ENCODE measurements at regions not wholly inside any gene's neighbourhood (a gene's known extent, or its start where the extent isn't known, plus 50 kb on each side); places are given as distances from the start of the nearest gene placed in this dataset.

- H3K4me3 ChIP-seq: no peak overlapping the region
- H3K4me1 ChIP-seq (ENCODE audit: control insufficient read depth in 5 of 5, insufficient read depth in 5 of 5, low read length in 5 of 5): peaks cover 0 to 8% (median 0%) of the 10 kb centered on the region in 5 donors
- no peak overlapping the region for H3K27ac ChIP-seq (ENCODE audit: low read depth in 1 of 2, low read length in 1 of 2)
- no peaks in the 10 kb centered on the region for H3K27me3 ChIP-seq (ENCODE audit: control insufficient read depth in 3 of 3, insufficient read depth in 3 of 3, low read length in 2 of 3)
- H3K36me3 ChIP-seq (ENCODE audit: control insufficient read depth in 4 of 4, insufficient read depth in 4 of 4, low read length in 4 of 4): no peaks in the 10 kb centered on the region
- no peak for TF ChIP-seq CTCF (IDR thresholded peaks at IDR 0.05; ENCODE audit: control extremely low read depth, extremely low read depth)
- no peak overlapping the region for H3K9ac ChIP-seq (ENCODE audit: insufficient read depth in 1 of 2, low read length in 2 of 2)
- ATAC-seq (ENCODE audit: insufficient read depth, low FRiP score) (no peak), DNase-seq (no peak)
- WGBS, 2 donors: 79 to 85% methylated on average over 1 of the region's 1 CpG
- H3K9me3 ChIP-seq (ENCODE audit: control insufficient read depth in 4 of 4, insufficient read depth in 3 of 4, low read length in 3 of 4): no peaks in the 10 kb centered on the region
Observed at GRCh38 chr16:51453251-51453650, 302.2 kb upstream of the SALL1 start.

GRCh38 chr16:51450909-51451308 lies 299.8 kb upstream of the SALL1 start:
- Histone ChIP-seq H3K9ac (ENCODE audit: insufficient read depth in 1 of 2, low read length in 2 of 2) (no peak overlapping the region), H3K27me3 (ENCODE audit: control insufficient read depth in 3 of 3, insufficient read depth in 3 of 3, low read length in 2 of 3) (no peaks in the 10 kb centered on the region), H3K9me3 (ENCODE audit: control insufficient read depth in 4 of 4, insufficient read depth in 3 of 4, low read length in 3 of 4) (no peaks in the 10 kb centered on the region), H3K4me1 (ENCODE audit: control insufficient read depth in 5 of 5, insufficient read depth in 5 of 5, low read length in 5 of 5) (peaks cover 0 to 8% (median 0%) of the 10 kb centered on the region in 5 donors), H3K27ac (ENCODE audit: low read depth in 1 of 2, low read length in 1 of 2) (no peak overlapping the region), H3K4me3 (no peak overlapping the region), H3K36me3 (ENCODE audit: control insufficient read depth in 4 of 4, insufficient read depth in 4 of 4, low read length in 4 of 4) (no peaks in the 10 kb centered on the region)
- ATAC-seq (ENCODE audit: insufficient read depth, low FRiP score): peak; percentile 19
- peak in 2 of 3 donors; percentile 1 to 13 for DNase-seq
- 69 to 70% methylated on average over 3 of the region's 3 CpGs for WGBS, 2 donors
- no peak for TF ChIP-seq CTCF (IDR thresholded peaks at IDR 0.05; ENCODE audit: control extremely low read depth, extremely low read depth)

GRCh38 chr16:51450376-51450775 lies 299.3 kb upstream of the SALL1 start:
- 44 to 46% methylated on average over 7 of the region's 7 CpGs for WGBS, 2 donors
- ATAC-seq (ENCODE audit: insufficient read depth, low FRiP score) (no peak), DNase-seq (peak in 2 of 3 donors; percentile 6 to 18)
- no peak for TF ChIP-seq CTCF (IDR thresholded peaks at IDR 0.05; ENCODE audit: control extremely low read depth, extremely low read depth)
- H3K27ac ChIP-seq (ENCODE audit: low read depth in 1 of 2, low read length in 1 of 2): no peak overlapping the region
- H3K9me3 ChIP-seq (ENCODE audit: control insufficient read depth in 4 of 4, insufficient read depth in 3 of 4, low read length in 3 of 4): no peaks in the 10 kb centered on the region
- no peaks in the 10 kb centered on the region for H3K27me3 ChIP-seq (ENCODE audit: control insufficient read depth in 3 of 3, insufficient read depth in 3 of 3, low read length in 2 of 3)
- peaks cover 0 to 8% (median 0%) of the 10 kb centered on the region in 5 donors for H3K4me1 ChIP-seq (ENCODE audit: control insufficient read depth in 5 of 5, insufficient read depth in 5 of 5, low read length in 5 of 5)
- no peak overlapping the region for H3K4me3 ChIP-seq
- no peak overlapping the region for H3K9ac ChIP-seq (ENCODE audit: insufficient read depth in 1 of 2, low read length in 2 of 2)
- no peaks in the 10 kb centered on the region for H3K36me3 ChIP-seq (ENCODE audit: control insufficient read depth in 4 of 4, insufficient read depth in 4 of 4, low read length in 4 of 4)

- ATAC-seq (ENCODE audit: insufficient read depth, low FRiP score) (no peak), DNase-seq (no peak)
Observed at GRCh38 chr16:51449441-51449840, 298.4 kb upstream of the SALL1 start.

More at GRCh38 chr16:51449441-51449840, 298.4 kb upstream of the SALL1 start:
- 35 to 46% methylated on average over 8 of the region's 8 CpGs for WGBS, 2 donors
- H3K4me1 ChIP-seq (ENCODE audit: control insufficient read depth in 5 of 5, insufficient read depth in 5 of 5, low read length in 5 of 5): peaks cover 0 to 8% (median 0%) of the 10 kb centered on the region in 5 donors
- H3K36me3 ChIP-seq (ENCODE audit: control insufficient read depth in 4 of 4, insufficient read depth in 4 of 4, low read length in 4 of 4): no peaks in the 10 kb centered on the region
- H3K27me3 ChIP-seq (ENCODE audit: control insufficient read depth in 3 of 3, insufficient read depth in 3 of 3, low read length in 2 of 3): peaks cover 0 to 4% (median 0%) of the 10 kb centered on the region in 3 donors
- TF ChIP-seq CTCF (IDR thresholded peaks at IDR 0.05; ENCODE audit: control extremely low read depth, extremely low read depth): no peak
- H3K4me3 ChIP-seq: no peak overlapping the region
- no peak overlapping the region for H3K27ac ChIP-seq (ENCODE audit: low read depth in 1 of 2, low read length in 1 of 2)
- no peak overlapping the region for H3K9ac ChIP-seq (ENCODE audit: insufficient read depth in 1 of 2, low read length in 2 of 2)
- H3K9me3 ChIP-seq (ENCODE audit: control insufficient read depth in 4 of 4, insufficient read depth in 3 of 4, low read length in 3 of 4): no peaks in the 10 kb centered on the region

All from lung (tissue), 11 donors.